Sigmoid colon (tissue), 6 donors: ENCODE measurements at regions not wholly inside any gene's neighbourhood (a gene's known extent, or its start where the extent isn't known, plus 50 kb on each side); places are given as distances from the start of the nearest gene placed in this dataset.

Experiments used
- DNase-seq: peaks from one replicate; pipeline ENCODE4 v3.0.0-alpha.2; 2019
- H3K27ac ChIP-seq, 4 donors: fragments of 200-600 bp; sonication (generic); one replicate each; pipeline ENCODE4 v1.5.1; 2016 to 2019; ENCODE audit warnings: mild to moderate bottlenecking in 1 of 4
- H3K27me3 ChIP-seq, 3 donors: fragments of 200-600 bp; sonication (generic); one replicate each; pipeline ENCODE4 v1.5.1; 2019; ENCODE audit warnings: mild to moderate bottlenecking in 1 of 3
- H3K36me3 ChIP-seq, 4 donors: fragments of 200-600 bp; sonication (generic); one replicate each; pipeline ENCODE4 v1.5.1; 2016 to 2019
- H3K4me1 ChIP-seq, 4 donors: fragments of 200-600 bp; sonication (generic); one replicate each; pipeline ENCODE4 v1.5.1; 2017 to 2019
- H3K4me3 ChIP-seq, 4 donors: fragments of 200-600 bp; sonication (generic); one replicate each; pipeline ENCODE4 v1.5.1; 2017 to 2019; ENCODE audit warnings: mild to moderate bottlenecking in 2 of 4, moderate library complexity in 1 of 4
- H3K9me3 ChIP-seq, 4 donors: fragments of 200-600 bp in 3 of 4; sonication (generic) in 3 of 4; one replicate each; pipeline versions ENCODE4 v1.5.1 to v1.6.1; 2013 to 2019
- EP300 ChIP-seq, 4 donors: sonication (generic); formaldehyde crosslinking; IDR thresholded peaks; one replicate each; pipeline ENCODE4 v1.6.1; 2017; ENCODE audit warnings: antibody characterized with exemption in 4 of 4
- POLR2A ChIP-seq, 2 donors: fragments of 450-650 bp; IDR thresholded peaks; one replicate each; pipeline ENCODE4 v1.6.1; 2016; ENCODE audit warnings: antibody characterized with exemption in 2 of 2, mild to moderate bottlenecking in 2 of 2, moderate library complexity in 2 of 2
- POLR2AphosphoS5 ChIP-seq, 4 donors: sonication (generic); formaldehyde crosslinking; IDR thresholded peaks; one replicate each; pipeline ENCODE4 v1.6.1; 2017; ENCODE audit warnings: antibody characterized with exemption in 4 of 4
- WGBS, 2 donors: extraction: QIAGEN DNeasy Blood & Tissue Kit; methylation state at CpG; one replicate each; pipeline ENCODE4 v1.1.7; 2013; 5-methylcytosine and 5-hydroxymethylcytosine counted together
- intact Hi-C: fragments of 100-400 bp; cut with DNase I; formaldehyde crosslinking; loops from one replicate; pipeline ENCODE4 v1.15.1; 2023
- TF ChIP-seq, protein P1 (sequence below), 4 experiments: fragments of 450-650 bp in 3 of 4; fragments of 200-600 bp in 1 of 4; IDR thresholded peaks; one replicate each; pipeline ENCODE4 v1.5.1; 2016 to 2019; ENCODE audit warnings: antibody characterized with exemption in 4 of 4, mild to moderate bottlenecking in 3 of 4, moderate library complexity in 2 of 4
- donor health status: healthy with polysubstance abuse.
- donor health status: healthy.

- H3K9me3 ChIP-seq = no peaks in the 10 kb centered on the region
- H3K4me1 ChIP-seq = no peaks in the 10 kb centered on the region
- H3K27me3 ChIP-seq = peaks cover 0 to 22% (median 14%) of the 10 kb centered on the region in 3 donors
- DNase-seq = peak; percentile 28
- no peaks in the 10 kb centered on the region for H3K36me3 ChIP-seq
- no peak overlapping the region for H3K27ac ChIP-seq
- no peak overlapping the region for H3K4me3 ChIP-seq
- no peak for TF ChIP-seq EP300 (IDR thresholded peaks at IDR 0.05)
- TF ChIP-seq POLR2AphosphoS5 (IDR thresholded peaks at IDR 0.05) = no peak
- TF ChIP-seq, protein P1, sequence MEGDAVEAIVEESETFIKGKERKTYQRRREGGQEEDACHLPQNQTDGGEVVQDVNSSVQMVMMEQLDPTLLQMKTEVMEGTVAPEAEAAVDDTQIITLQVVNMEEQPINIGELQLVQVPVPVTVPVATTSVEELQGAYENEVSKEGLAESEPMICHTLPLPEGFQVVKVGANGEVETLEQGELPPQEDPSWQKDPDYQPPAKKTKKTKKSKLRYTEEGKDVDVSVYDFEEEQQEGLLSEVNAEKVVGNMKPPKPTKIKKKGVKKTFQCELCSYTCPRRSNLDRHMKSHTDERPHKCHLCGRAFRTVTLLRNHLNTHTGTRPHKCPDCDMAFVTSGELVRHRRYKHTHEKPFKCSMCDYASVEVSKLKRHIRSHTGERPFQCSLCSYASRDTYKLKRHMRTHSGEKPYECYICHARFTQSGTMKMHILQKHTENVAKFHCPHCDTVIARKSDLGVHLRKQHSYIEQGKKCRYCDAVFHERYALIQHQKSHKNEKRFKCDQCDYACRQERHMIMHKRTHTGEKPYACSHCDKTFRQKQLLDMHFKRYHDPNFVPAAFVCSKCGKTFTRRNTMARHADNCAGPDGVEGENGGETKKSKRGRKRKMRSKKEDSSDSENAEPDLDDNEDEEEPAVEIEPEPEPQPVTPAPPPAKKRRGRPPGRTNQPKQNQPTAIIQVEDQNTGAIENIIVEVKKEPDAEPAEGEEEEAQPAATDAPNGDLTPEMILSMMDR (IDR thresholded peaks at IDR 0.05) = no peak
- no peak for TF ChIP-seq POLR2A (IDR thresholded peaks at IDR 0.05)
- 86 to 88% methylated on average over 4 of the region's 4 CpGs for WGBS, 2 donors
- intact Hi-C loops = no loop called here
These were observed 171.7 kb downstream of the ABHD5 start for GRCh38 chr3:43862470-43862869.

GRCh38 chr3:43862992-43863805, 172.5 kb downstream of the ABHD5 start:
- intact Hi-C loops = no loop called here
- H3K27ac ChIP-seq = no peak overlapping the region
- TF ChIP-seq EP300 (IDR thresholded peaks at IDR 0.05) (no peak), POLR2A (IDR thresholded peaks at IDR 0.05) (no peak), POLR2AphosphoS5 (IDR thresholded peaks at IDR 0.05) (no peak)
- TF ChIP-seq, protein P1 (IDR thresholded peaks at IDR 0.05) = no peak
- H3K9me3 ChIP-seq = no peaks in the 10 kb centered on the region
- no peak for DNase-seq
- H3K36me3 ChIP-seq = no peaks in the 10 kb centered on the region
- H3K4me3 ChIP-seq = no peak overlapping the region
- WGBS, 2 donors = 90 to 91% methylated on average over 8 of the region's 8 CpGs
- H3K4me1 ChIP-seq = no peaks in the 10 kb centered on the region
- peaks cover 0 to 15% (median 14%) of the 10 kb centered on the region in 3 donors for H3K27me3 ChIP-seq

DNA sequence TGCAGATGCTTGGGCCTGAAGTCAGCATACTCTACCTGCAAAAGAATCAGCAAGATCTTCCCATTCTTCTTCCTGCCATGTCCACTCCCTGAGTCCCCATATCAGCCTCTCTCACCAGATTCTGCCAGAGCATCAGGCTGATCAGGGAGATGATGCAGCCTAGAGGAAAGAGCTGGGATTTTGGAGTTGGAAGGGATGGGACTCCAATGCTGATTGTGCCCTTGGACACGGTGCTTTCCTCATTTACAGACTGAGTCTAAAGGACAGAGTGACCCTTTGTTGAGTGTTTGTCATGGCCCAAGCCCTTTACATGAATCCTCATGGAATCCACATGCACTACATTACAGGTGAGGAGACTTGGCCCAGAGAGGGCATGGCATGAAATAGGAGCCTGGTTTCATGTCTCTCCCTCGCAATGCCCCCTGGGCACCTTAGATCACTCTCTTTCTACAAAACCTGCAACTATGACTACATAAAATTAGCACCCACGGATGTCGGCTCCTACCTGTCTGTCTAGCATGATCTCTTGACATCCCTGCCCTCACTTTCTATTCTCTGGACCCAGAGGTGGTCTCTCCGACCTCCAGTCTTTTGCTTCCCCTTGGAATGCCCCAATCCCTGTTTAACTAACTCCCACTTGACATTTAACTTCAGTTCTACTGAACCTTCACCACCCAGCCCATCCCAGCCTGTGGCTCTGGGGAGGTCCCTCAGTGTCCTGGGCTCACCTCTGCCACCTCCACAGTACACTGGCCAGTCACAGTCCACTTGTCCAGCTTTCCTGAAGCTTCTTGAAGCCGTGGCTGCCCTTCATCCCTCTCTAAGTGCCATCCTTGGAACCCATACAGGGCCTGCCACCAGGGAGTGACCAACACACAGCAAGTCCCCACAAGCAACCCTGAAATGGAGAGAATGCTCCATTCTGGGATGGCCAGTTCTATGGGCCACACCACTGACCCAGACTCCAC, 173.5 kb downstream of the ABHD5 start:
- TF ChIP-seq, protein P1 (IDR thresholded peaks at IDR 0.05) = no peak
- TF ChIP-seq POLR2A (IDR thresholded peaks at IDR 0.05) (no peak), POLR2AphosphoS5 (IDR thresholded peaks at IDR 0.05) (no peak), EP300 (IDR thresholded peaks at IDR 0.05) (no peak)
- DNase-seq = no peak

GRCh38 chr3:43865351-43865750, 174.6 kb downstream of the ABHD5 start:
- no peak for DNase-seq
- Histone ChIP-seq H3K4me3 (no peak overlapping the region), H3K27ac (no peak overlapping the region), H3K4me1 (no peaks in the 10 kb centered on the region), H3K27me3 (no peaks in the 10 kb centered on the region), H3K9me3 (no peaks in the 10 kb centered on the region), H3K36me3 (no peaks in the 10 kb centered on the region)
- TF ChIP-seq EP300 (IDR thresholded peaks at IDR 0.05) (no peak), POLR2AphosphoS5 (IDR thresholded peaks at IDR 0.05) (no peak), POLR2A (IDR thresholded peaks at IDR 0.05) (no peak)
- TF ChIP-seq, protein P1 (IDR thresholded peaks at IDR 0.05) = no peak
- 83 to 90% methylated on average over 4 of the region's 4 CpGs for WGBS, 2 donors
- intact Hi-C loops = no loop called here

More for the DNA sequence above, 173.5 kb downstream of the ABHD5 start:
- Histone ChIP-seq H3K4me3 (no peak overlapping the region), H3K27ac (no peak overlapping the region), H3K4me1 (no peaks in the 10 kb centered on the region), H3K27me3 (peaks cover 0 to 7% (median 6%) of the 10 kb centered on the region in 3 donors), H3K9me3 (no peaks in the 10 kb centered on the region), H3K36me3 (no peaks in the 10 kb centered on the region)
- intact Hi-C loops = no loop called here
- 70 to 71% methylated on average over 6 of the region's 6 CpGs for whole genome bisulfite sequencing, 2 donors
